PC-9 (cell line): ENCODE measurements at regions not wholly inside any gene's neighbourhood (a gene's known extent, or its start where the extent isn't known, plus 50 kb on each side); places are given as distances from the start of the nearest gene placed in this dataset.

ENCODE experiments used
- BruUV-seq: library from RNA; stranded (reverse); fragments of 400-500 nt; replicated peaks from 2 replicates; lab custom pipeline; 2021; lab: Mats Ljungman, UMichigan
- CTCF ChIA-PET: fragments of 300-600 bp; sonication (Branson Sonifier 250); formaldehyde crosslinking; loops from one replicate; lab custom pipeline; 2022; ENCODE audit warnings: antibody characterized with exemption; lab: Charles Lee
- POLR2A ChIA-PET: fragments of 300-600 bp; sonication (Branson Sonifier 250); formaldehyde crosslinking; loops from one replicate; lab custom pipeline; 2022; ENCODE audit warnings: antibody characterized with exemption; ENCODE audit not compliant: unreplicated experiment; lab: Charles Lee
- DNase-seq, 2 experiments: peaks; one replicate each; pipeline versions ENCODE4 v3.0.0 to v3.0.0-alpha.2; 2015 to 2022; ENCODE audit warnings: mixed read lengths in 1 of 2
- H2AFZ ChIP-seq: fragments of 200-600 bp; sonication (generic); 2 replicates; pipeline ENCODE4 v1.8.1; 2017; ENCODE audit warnings: antibody characterized with exemption
- H3F3A ChIP-seq: fragments of 200-600 bp; sonication (generic); 2 replicates; pipeline ENCODE4 v1.8.1; 2017; ENCODE audit warnings: antibody characterized with exemption, mild to moderate bottlenecking, low read depth; ENCODE audit not compliant: insufficient read depth
- H3K27ac ChIP-seq: fragments of 200-600 bp; sonication (generic); 2 replicates; pipeline ENCODE4 v1.6.1; 2016; ENCODE audit warnings: mixed run types
- H3K27me3 ChIP-seq: fragments of 200-600 bp; sonication (generic); 2 replicates; pipeline ENCODE4 v1.6.1; 2016; ENCODE audit warnings: low read depth, mixed run types; ENCODE audit not compliant: insufficient read depth
- H3K36me3 ChIP-seq: fragments of 200-600 bp; sonication (generic); 2 replicates; pipeline ENCODE4 v1.6.1; 2016; ENCODE audit warnings: low read depth, mixed run types
- H3K4me1 ChIP-seq: fragments of 200-600 bp; sonication (generic); replicated peaks from 2 replicates; pipeline ENCODE4 v1.6.1; 2016; ENCODE audit warnings: mixed run types; ENCODE audit not compliant: insufficient read depth
- H3K4me2 ChIP-seq: fragments of 200-600 bp; sonication (generic); 2 replicates; pipeline ENCODE4 v1.6.1; 2017; ENCODE audit warnings: mixed run types
- H3K4me3 ChIP-seq: fragments of 200-600 bp; sonication (generic); 2 replicates; pipeline ENCODE4 v1.6.1; 2016; ENCODE audit warnings: mixed run types
- H3K79me2 ChIP-seq: fragments of 200-600 bp; sonication (generic); 2 replicates; pipeline ENCODE4 v1.6.1; 2017; ENCODE audit warnings: low read depth, mixed run types
- H3K9me2 ChIP-seq: fragments of 200-600 bp; sonication (generic); 2 replicates; pipeline ENCODE4 v1.8.1; 2017; ENCODE audit warnings: mild to moderate bottlenecking; ENCODE audit not compliant: insufficient read depth
- H3K9me3 ChIP-seq: fragments of 200-600 bp; sonication (generic); 2 replicates; pipeline ENCODE4 v1.8.1; 2016; ENCODE audit warnings: low read depth; ENCODE audit not compliant: insufficient read depth
- H4K20me1 ChIP-seq: fragments of 200-600 bp; sonication (generic); 2 replicates; pipeline ENCODE4 v1.8.1; 2017; ENCODE audit not compliant: insufficient read depth
- CTCF ChIP-seq: fragments of 200-600 bp; sonication (generic); conservative IDR thresholded peaks from 2 replicates; pipeline ENCODE4 v1.6.1; 2017; ENCODE audit warnings: mixed run types, antibody characterized with exemption, mild to moderate bottlenecking, moderate library complexity
- EZH2 ChIP-seq: fragments of 200-600 bp; sonication (generic); IDR thresholded peaks from 2 replicates; pipeline ENCODE4 v1.8.0; 2017; ENCODE audit warnings: antibody characterized with exemption, low read depth
- intact Hi-C: fragments of 100-400 bp; cut with micrococcal nuclease; formaldehyde crosslinking; loops from one replicate; pipeline ENCODE4 v1.10.0; 2022; ENCODE audit not compliant: unreplicated experiment

GRCh38 chr13:73394066-73394465 lies 335.3 kb downstream of the KLF5 start:
- ChIA-PET CTCF (no interaction called here), POLR2A (no interaction called here)
- no TSS peak for BruUV-seq
- H3K4me3 ChIP-seq: no peak overlapping the region
- intact Hi-C loops: no loop called here
- TF ChIP-seq CTCF (no peak), EZH2 (no peak)
- no peaks in the 10 kb centered on the region for H3K79me2 ChIP-seq
- no peaks in the 10 kb centered on the region; the same call in none of the 2 replicates for H3K9me3 ChIP-seq
- no peak for DNase-seq
- H3K36me3 ChIP-seq: no peaks in the 10 kb centered on the region
- peaks cover 10% of the 10 kb centered on the region for H3K4me1 ChIP-seq
- H3K27me3 ChIP-seq: no peaks in the 10 kb centered on the region
- no peak overlapping the region for H2AFZ ChIP-seq
- no peaks in the 10 kb centered on the region for H3K9me2 ChIP-seq
- H3F3A ChIP-seq: peaks cover 6% of the 10 kb centered on the region; the same call in 1 of the 2 replicates
- H3K4me2 ChIP-seq: no peak overlapping the region
- H4K20me1 ChIP-seq: no peaks in the 10 kb centered on the region
- H3K27ac ChIP-seq: no peak overlapping the region

GRCh38 chr13:73390100-73390499 lies 331.3 kb downstream of the KLF5 start:
- H3K27ac ChIP-seq: no peak overlapping the region

GRCh38 chr13:73388586-73388985 lies 329.8 kb downstream of the KLF5 start:
- Histone ChIP-seq H3F3A (no peaks in the 10 kb centered on the region), H3K9me3 (peaks cover under 1% of the 10 kb centered on the region), H3K27me3 (no peaks in the 10 kb centered on the region), H2AFZ (no peak overlapping the region), H4K20me1 (no peaks in the 10 kb centered on the region), H3K4me2 (no peak overlapping the region), H3K4me1 (peaks cover 6% of the 10 kb centered on the region; the same call in 1 of the 2 replicates), H3K27ac (no peak overlapping the region), H3K79me2 (no peaks in the 10 kb centered on the region), H3K36me3 (no peaks in the 10 kb centered on the region), H3K9me2 (no peaks in the 10 kb centered on the region), H3K4me3 (no peak overlapping the region)
- no peak for TF ChIP-seq CTCF
- TF ChIP-seq EZH2: no peak
- ChIA-PET POLR2A (interaction anchor here (0.9 kb wide), 1 partner anchor 23 kb away, joined by 9 read pairs; no protein-coding TSS in a partner anchor), CTCF (no interaction called here)
- intact Hi-C loops: no loop called here
- no peak for DNase-seq
- BruUV-seq: no TSS peak

More at GRCh38 chr13:73390100-73390499, 331.3 kb downstream of the KLF5 start:
- no peaks in the 10 kb centered on the region for H4K20me1 ChIP-seq
- BruUV-seq: no TSS peak
- H3K4me1 ChIP-seq: peaks cover 6% of the 10 kb centered on the region; the same call in 1 of the 2 replicates
- H3K9me3 ChIP-seq: no peaks in the 10 kb centered on the region; the same call in none of the 2 replicates
- H2AFZ ChIP-seq: no peak overlapping the region
- H3K36me3 ChIP-seq: no peaks in the 10 kb centered on the region
- H3K9me2 ChIP-seq: no peaks in the 10 kb centered on the region
- intact Hi-C loops: no loop called here
- no peak overlapping the region for H3K4me2 ChIP-seq
- H3K4me3 ChIP-seq: no peak overlapping the region
- TF ChIP-seq EZH2 (no peak), CTCF (no peak)
- H3F3A ChIP-seq: no peaks in the 10 kb centered on the region
- CTCF ChIA-PET: no interaction called here
- H3K27me3 ChIP-seq: no peaks in the 10 kb centered on the region
- H3K79me2 ChIP-seq: no peaks in the 10 kb centered on the region
- POLR2A ChIA-PET: no interaction called here
- no peak for DNase-seq
